ENCODE measurements at regions not wholly inside any gene's neighbourhood (a gene's known extent, or its start where the extent isn't known, plus 50 kb on each side); places are given as distances from the start of the nearest gene placed in this dataset.

GRCh38 chrX:120819126-120819525, 56.5 kb downstream of the CT47B1 start:
- no peak for DNase-seq (ENCODE audit: low read depth in 2 of 2)

GRCh38 chrX:120813982-120814381, 61.7 kb downstream of the CT47B1 start:
- DNase-seq (ENCODE audit: low read depth in 2 of 2) = no peak

- no peak for DNase-seq (ENCODE audit: low read depth in 2 of 2)
These were observed 74.2 kb downstream of the CT47B1 start for GRCh38 chrX:120801426-120801825.

- DNase-seq (ENCODE audit: low read depth in 2 of 2) = no peak
These were observed 78.3 kb downstream of the CT47B1 start for GRCh38 chrX:120797188-120797851.

- no peak for DNase-seq (ENCODE audit: low read depth in 2 of 2)
These were observed 80.4 kb downstream of the CT47B1 start for GRCh38 chrX:120795301-120795700.

- no peak for DNase-seq (ENCODE audit: low read depth in 2 of 2)
These were observed 81.1 kb downstream of the CT47B1 start for GRCh38 chrX:120794525-120794975.

GRCh38 chrX:120793098-120793497, 82.6 kb downstream of the CT47B1 start:
- DNase-seq (ENCODE audit: low read depth in 2 of 2) = no peak

- DNase-seq (ENCODE audit: low read depth in 2 of 2) = no peak
These were observed 84.5 kb downstream of the CT47B1 start for GRCh38 chrX:120791013-120791643.

GRCh38 chrX:120790552-120790951, 85.1 kb downstream of the CT47B1 start:
- no peak for DNase-seq (ENCODE audit: low read depth in 2 of 2)

- no peak for DNase-seq (ENCODE audit: low read depth in 2 of 2)
These were observed 85.5 kb downstream of the CT47B1 start for GRCh38 chrX:120790118-120790517.

GRCh38 chrX:120781403-120781802, 94.3 kb downstream of the CT47B1 start:
- peak in 1 of 2 experiments; percentile 51 for DNase-seq (ENCODE audit: low read depth in 2 of 2)

GRCh38 chrX:120775959-120776358, 99.7 kb downstream of the CT47B1 start:
- no peak for DNase-seq (ENCODE audit: low read depth in 2 of 2)

GRCh38 chrX:120774606-120775005, 101.1 kb downstream of the CT47B1 start:
- DNase-seq (ENCODE audit: low read depth in 2 of 2) = no peak

- no peak for DNase-seq (ENCODE audit: low read depth in 2 of 2)
These were observed 101.9 kb downstream of the CT47B1 start for GRCh38 chrX:120773801-120774200.

GRCh38 chrX:120769576-120770341, 105.9 kb downstream of the CT47B1 start:
- no peak for DNase-seq (ENCODE audit: low read depth in 2 of 2)

GRCh38 chrX:120768681-120769080, 107.0 kb downstream of the CT47B1 start:
- DNase-seq (ENCODE audit: low read depth in 2 of 2) = no peak

- no peak for DNase-seq (ENCODE audit: low read depth in 2 of 2)
These were observed 107.4 kb downstream of the CT47B1 start for GRCh38 chrX:120768254-120768653.

- DNase-seq (ENCODE audit: low read depth in 2 of 2) = no peak
These were observed 112.4 kb downstream of the CT47B1 start for GRCh38 chrX:120763269-120763668.

- peak; percentile 67 to 69 for DNase-seq (ENCODE audit: low read depth in 2 of 2)
These were observed 113.9 kb downstream of the CT47B1 start for GRCh38 chrX:120761810-120762209.

- no peak for DNase-seq (ENCODE audit: low read depth in 2 of 2)
These were observed 116.0 kb downstream of the CT47B1 start for GRCh38 chrX:120759685-120760084.

- no peak for DNase-seq (ENCODE audit: low read depth in 2 of 2)
These were observed 120.4 kb downstream of the CT47B1 start for GRCh38 chrX:120755066-120755846.

All from fibroblast of skin of left quadriceps (primary cell).